ENCODE measurements at regions not wholly inside any gene's neighbourhood (a gene's known extent, or its start where the extent isn't known, plus 50 kb on each side); places are given as distances from the start of the nearest gene placed in this dataset.

DNA sequence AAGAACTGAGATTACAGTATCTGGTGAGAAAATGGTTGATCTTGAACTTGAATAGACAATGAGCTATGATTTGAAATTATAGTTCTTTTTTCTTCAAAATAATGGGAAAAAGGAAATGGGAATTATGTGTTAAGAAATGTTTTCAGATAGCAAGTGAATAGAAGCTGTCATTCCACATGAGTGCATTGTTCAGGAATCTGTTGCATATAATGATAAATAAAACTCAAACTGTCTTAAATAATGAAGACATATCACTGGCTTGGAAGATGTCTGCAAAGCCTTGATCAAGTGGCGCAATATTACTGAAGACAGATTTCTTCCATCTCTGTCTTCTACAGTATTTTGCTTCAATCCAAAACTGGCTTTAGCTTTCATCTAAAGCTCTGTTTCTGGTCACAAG lies 479.3 kb upstream of the ZFP42 start:
- Histone ChIP-seq H2BK5ac (ENCODE audit: low read depth, low read length) (no peak overlapping the region), H3K23ac (ENCODE audit: insufficient read length) (no peak overlapping the region), H3K4me2 (ENCODE audit: insufficient read depth in 1 of 2, low read depth in 2 of 2, low read length in 2 of 2) (no peak overlapping the region), H3K27ac (ENCODE audit: low read depth, low read length) (no peak overlapping the region), H3K9me3 (ENCODE audit: insufficient read depth in 2 of 2, low read depth in 1 of 2, low read length in 1 of 2) (no peaks in the 10 kb centered on the region), H3K9ac (replicated peaks in 1 of 4; ENCODE audit: extremely low read depth in 1 of 4, low read depth in 3 of 4, low read length in 3 of 4) (no peak overlapping the region), H3K56ac (replicated peaks; ENCODE audit: insufficient read length, low read depth, low read length) (no peak overlapping the region), H2BK20ac (ENCODE audit: low read length) (no peak overlapping the region), H2BK15ac (ENCODE audit: low read length) (no peak overlapping the region), H4K20me1 (replicated peaks in 1 of 2; ENCODE audit: control insufficient read depth in 1 of 2, insufficient read depth in 2 of 2, low read length in 2 of 2) (no peaks in the 10 kb centered on the region), H2AFZ (ENCODE audit: low read length) (0 out of 2 replicates have a peak overlapping the region, but pooled peaks have one; percentile 23), H3K79me1 (ENCODE audit: low read depth, low read length) (no peaks in the 10 kb centered on the region), H2BK12ac (ENCODE audit: low read depth, low read length) (no peak overlapping the region), H2BK120ac (replicated peaks; ENCODE audit: low read depth, low read length) (no peak overlapping the region), H3K36me3 (ENCODE audit: control insufficient read depth in 2 of 4, insufficient read depth in 4 of 4, low read length in 3 of 4) (no peaks in the 10 kb centered on the region), H3K79me2 (ENCODE audit: control insufficient read depth in 1 of 2, insufficient read depth in 2 of 2, low read length in 2 of 2) (no peaks in the 10 kb centered on the region), H2AK5ac (ENCODE audit: low read depth, low read length) (no peak overlapping the region), H3K4ac (replicated peaks; ENCODE audit: insufficient read length, low read depth, low read length) (no peak overlapping the region), H4K5ac (ENCODE audit: insufficient read length, low read depth, low read length) (no peak overlapping the region), H3K23me2 (ENCODE audit: low read depth, low read length) (no peaks in the 10 kb centered on the region), H3K4me1 (replicated peaks in 1 of 4; ENCODE audit: control insufficient read depth in 3 of 4, insufficient read depth in 4 of 4, low read length in 3 of 4) (no peaks in the 10 kb centered on the region), H3K27me3 (replicated peaks in 1 of 4; ENCODE audit: control insufficient read depth in 3 of 4, extremely low read depth in 1 of 4, insufficient read depth in 3 of 4, low read length in 3 of 4) (no peaks in the 10 kb centered on the region), H3K4me3 (ENCODE audit: extremely low read depth in 1 of 4, insufficient read depth in 2 of 4, low read depth in 3 of 4, low read length in 4 of 4) (no peak overlapping the region), H4K8ac (ENCODE audit: extremely low read depth, insufficient read depth, low read length) (no peak overlapping the region), H3K18ac (ENCODE audit: extremely low read depth, low read length) (no peak overlapping the region), H3K14ac (ENCODE audit: insufficient read length) (no peak overlapping the region), H4K91ac (replicated peaks; ENCODE audit: insufficient read length, low read length) (no peak overlapping the region)
- DNase-seq (ENCODE audit: low read depth in 1 of 2, low spot score in 2 of 2) (no peak), FAIRE-seq (no peak)
- ChIA-PET POLR2A (ENCODE audit: partially characterized antibody) (no interaction called here), CTCF (ENCODE audit: partially characterized antibody) (no interaction called here)
- 88% methylated on average over 1 of the region's 1 CpG; no CpG with 5 or more reads in 1 of the 2 experiments for WGBS, 2 experiments (ENCODE audit: extremely low coverage in 1 of 2, insufficient coverage in 1 of 2, insufficient read length in 1 of 2, insufficient replicate concordance in 2 of 2, low coverage in 1 of 2, low lambda C conversion rate in 2 of 2, missing lambda C conversion rate in 1 of 2)
- TF ChIP-seq JUND (IDR thresholded peaks at IDR 0.05; ENCODE audit: low read length) (no peak), KDM4A (IDR thresholded peaks at IDR 0.05; ENCODE audit: low read depth, low read length, severe bottlenecking) (no peak), TBP (IDR thresholded peaks at IDR 0.05; ENCODE audit: low read depth, low read length) (no peak), POLR2A (IDR thresholded peaks at IDR 0.05; ENCODE audit: control extremely low read depth in 1 of 2, low read depth in 2 of 2, low read length in 2 of 2) (no peak), CTCF (IDR thresholded peaks at IDR 0.05; ENCODE audit: control extremely low read depth in 1 of 3, insufficient read depth in 1 of 3, low read depth in 1 of 3, low read length in 3 of 3) (no peak), SP4 (IDR thresholded peaks at IDR 0.05; ENCODE audit: low read length) (no peak), POU5F1 (IDR thresholded peaks at IDR 0.05; ENCODE audit: low read depth, low read length) (no peak), GTF2F1 (IDR thresholded peaks at IDR 0.05; ENCODE audit: borderline replicate concordance, low read depth, low read length) (no peak), SRF (IDR thresholded peaks at IDR 0.05; ENCODE audit: low read depth, low read length) (no peak), CBX8 (IDR thresholded peaks at IDR 0.05; ENCODE audit: borderline replicate concordance, low read depth, low read length) (no peak), EZH2 (IDR thresholded peaks at IDR 0.05; ENCODE audit: low read depth, low read length, severe bottlenecking) (no peak)

All from H1 (cell line).